B cell (primary cell): ENCODE measurements at regions not wholly inside any gene's neighbourhood (a gene's known extent, or its start where the extent isn't known, plus 50 kb on each side); places are given as distances from the start of the nearest gene placed in this dataset.

Experiments used
- ATAC-seq: fragments of 200-7000 bp; cut with Tn5 transposase; one replicate; pipeline ENCODE4 v1.10.0; 2021; ENCODE audit warnings: low read depth, mild to moderate bottlenecking, moderate number of reproducible peaks, moderate library complexity
- CTCF ChIA-PET: fragments of 350-600 bp; sonication (Branson Sonifier 250); formaldehyde crosslinking; loops from one replicate; lab custom pipeline; 2021; ENCODE audit warnings: antibody characterized with exemption, inconsistent platforms; lab: Charles Lee
- POLR2A ChIA-PET: fragments of 350-600 bp; sonication (Branson Sonifier 250); formaldehyde crosslinking; loops from one replicate; lab custom pipeline; 2021; ENCODE audit warnings: antibody characterized with exemption; lab: Charles Lee
- DNase-seq: peaks from one replicate; pipeline ENCODE4 v3.0.0; 2013
- H2AFZ ChIP-seq: 2 replicates; pipeline ENCODE4 v1.6.1; 2012; ENCODE audit warnings: mild to moderate bottlenecking, low read depth, low read length; ENCODE audit not compliant: insufficient read depth, poor library complexity, severe bottlenecking
- H3K27ac ChIP-seq, 2 donors: 1 replicate in 1 of 2; 2 replicates in 1 of 2; pipeline ENCODE4 v1.5.1; 2012 to 2013; ENCODE audit warnings: low read length in 2 of 2, mild to moderate bottlenecking in 2 of 2, moderate library complexity in 1 of 2
- H3K27me3 ChIP-seq, 4 experiments: fragments of 200-600 bp in 1 of 4; sonication (generic) in 1 of 4; replicated peaks in 1 of 4; 1 replicate in 2 of 4; 2 replicates in 2 of 4; pipeline versions ENCODE4 v1.6.1 to v1.7.0; 2013 to 2016; ENCODE audit warnings: low read length in 3 of 4, mild to moderate bottlenecking in 2 of 4, mixed read lengths in 1 of 4, moderate library complexity in 1 of 4; ENCODE audit not compliant: insufficient read depth in 4 of 4, control insufficient read depth in 3 of 4; ENCODE audit errors: control extremely low read depth in 1 of 4
- H3K36me3 ChIP-seq, 2 experiments: replicated peaks in 1 of 2; 1 replicate in 1 of 2; 2 replicates in 1 of 2; pipeline versions ENCODE4 v1.6.1 to v1.7.1; 2013; ENCODE audit warnings: low read length in 1 of 2; ENCODE audit not compliant: insufficient read depth in 2 of 2, control insufficient read depth in 1 of 2; ENCODE audit errors: control extremely low read depth in 1 of 2, extremely low read depth in 1 of 2
- H3K4me1 ChIP-seq, 2 donors: fragments of 200-600 bp in 1 of 2; sonication (generic) in 1 of 2; 1 replicate in 1 of 2; 2 replicates in 1 of 2; pipeline versions ENCODE4 v1.5.1 to v1.6.1; 2013 to 2017; ENCODE audit warnings: low read length in 2 of 2; ENCODE audit not compliant: control insufficient read depth in 2 of 2, insufficient read depth in 2 of 2
- H3K4me2 ChIP-seq: replicated peaks from 2 replicates; pipeline ENCODE3; 2012; ENCODE audit warnings: mild to moderate bottlenecking, low read depth, low read length; ENCODE audit not compliant: poor library complexity, severe bottlenecking
- H3K4me3 ChIP-seq, 5 experiments: fragments of 200-600 bp in 1 of 5; sonication (generic) in 1 of 5; 1 replicate in 3 of 5; 2 replicates in 2 of 5; pipeline versions ENCODE4 v1.5.1 to v1.7.0; 2011 to 2016; ENCODE audit warnings: low read length in 4 of 5, mild to moderate bottlenecking in 4 of 5, low read depth in 2 of 5, control low read depth in 1 of 5, moderate library complexity in 1 of 5; ENCODE audit not compliant: insufficient read depth in 1 of 5; ENCODE audit errors: control extremely low read depth in 1 of 5, extremely low read depth in 1 of 5
- H3K79me2 ChIP-seq: fragments of 200-600 bp; sonication (generic); one replicate; pipeline ENCODE4 v1.6.0; 2016; ENCODE audit warnings: low read length; ENCODE audit not compliant: control insufficient read depth, insufficient read depth
- H3K9ac ChIP-seq: fragments of 200-600 bp; sonication (generic); 2 replicates; pipeline ENCODE4 v1.6.1; 2017; ENCODE audit warnings: mild to moderate bottlenecking, low read length, moderate library complexity
- H3K9me3 ChIP-seq, 3 donors: one replicate each; pipeline versions ENCODE4 v1.6.1 to v1.7.1; 2013; ENCODE audit warnings: low read length in 2 of 3; ENCODE audit not compliant: control insufficient read depth in 2 of 3, insufficient read depth in 1 of 3; ENCODE audit errors: control extremely low read depth in 1 of 3
- H4K20me1 ChIP-seq: 2 replicates; pipeline ENCODE4 v1.6.0; 2012; ENCODE audit warnings: mild to moderate bottlenecking, low read length; ENCODE audit not compliant: insufficient read depth, control insufficient read depth, poor library complexity, severe bottlenecking
- H3K27ac Mint-ChIP-seq: one replicate; pipeline ENCODE4 v1.8.0; 2021; ENCODE audit warnings: mixed read lengths
- H3K27me3 Mint-ChIP-seq: one replicate; pipeline ENCODE4 v1.8.0; 2021; ENCODE audit warnings: mixed read lengths
- H3K4me1 Mint-ChIP-seq: one replicate; pipeline ENCODE4 v1.8.0; 2021; ENCODE audit warnings: mixed read lengths
- H3K4me3 Mint-ChIP-seq: one replicate; pipeline ENCODE4 v1.8.0; 2021; ENCODE audit warnings: mixed read lengths
- H3K9me3 Mint-ChIP-seq: one replicate; pipeline ENCODE4 v1.8.0; 2022; ENCODE audit warnings: mixed read lengths; ENCODE audit not compliant: insufficient read depth
- EZH2 ChIP-seq: IDR thresholded peaks from 2 replicates; pipeline ENCODE4 v1.6.1; 2012; ENCODE audit warnings: borderline replicate concordance, low read depth, mild to moderate bottlenecking, moderate library complexity, low read length; ENCODE audit not compliant: insufficient read depth, poor library complexity, severe bottlenecking
- WGBS: methylation state at CpG from one replicate; pipeline ENCODE4 v1.1.5; 2013; ENCODE audit warnings: missing lambda C conversion rate; ENCODE audit not compliant: insufficient coverage; 5-methylcytosine and 5-hydroxymethylcytosine counted together
- intact Hi-C: fragments of 100-400 bp; cut with micrococcal nuclease; formaldehyde crosslinking; loops from one replicate; pipeline ENCODE4 v1.10.0; 2022
- TF ChIP-seq, protein P1 (sequence below): fragments of 200-600 bp; IDR thresholded peaks from one replicate; pipeline ENCODE4 v1.8.0; 2022; ENCODE audit warnings: antibody characterized with exemption, mild to moderate bottlenecking

DNA sequence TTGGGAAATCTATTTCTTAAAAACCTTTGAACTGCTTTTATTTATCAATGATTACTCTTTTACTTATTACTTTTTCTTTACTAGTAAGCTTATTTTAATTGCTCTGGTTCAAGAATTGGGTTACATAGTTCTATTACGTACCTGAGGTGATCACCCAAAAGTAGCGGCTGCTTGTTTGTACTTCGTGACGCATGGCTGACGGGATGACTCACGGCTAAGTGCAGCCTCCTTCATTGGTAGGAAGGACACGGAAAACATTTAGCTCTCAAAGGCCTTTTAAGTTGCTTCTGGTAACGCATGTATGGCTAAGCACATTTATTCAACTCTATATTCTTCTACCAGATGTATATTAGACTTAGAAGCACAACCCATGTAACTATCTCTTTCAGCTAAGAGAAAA lies 285.8 kb upstream of the SP4 start:
- Mint-ChIP-seq H3K9me3 (no peaks in the 10 kb centered on the region), H3K4me3 (no peak overlapping the region), H3K4me1 (no peaks in the 10 kb centered on the region), H3K27ac (no peak overlapping the region), H3K27me3 (no peaks in the 10 kb centered on the region)
- ATAC-seq (no peak), DNase-seq (no peak)
- Histone ChIP-seq H3K27me3 (no peaks in the 10 kb centered on the region), H3K27ac (no peak overlapping the region), H4K20me1 (no peaks in the 10 kb centered on the region), H3K36me3 (no peaks in the 10 kb centered on the region), H3K4me3 (no peak overlapping the region), H3K4me1 (no peaks in the 10 kb centered on the region), H3K9ac (no peak overlapping the region), H3K4me2 (no peak overlapping the region), H3K9me3 (no peaks in the 10 kb centered on the region), H2AFZ (no peak overlapping the region), H3K79me2 (no peaks in the 10 kb centered on the region)
- CTCF ChIA-PET: no interaction called here
- TF ChIP-seq, protein P1, sequence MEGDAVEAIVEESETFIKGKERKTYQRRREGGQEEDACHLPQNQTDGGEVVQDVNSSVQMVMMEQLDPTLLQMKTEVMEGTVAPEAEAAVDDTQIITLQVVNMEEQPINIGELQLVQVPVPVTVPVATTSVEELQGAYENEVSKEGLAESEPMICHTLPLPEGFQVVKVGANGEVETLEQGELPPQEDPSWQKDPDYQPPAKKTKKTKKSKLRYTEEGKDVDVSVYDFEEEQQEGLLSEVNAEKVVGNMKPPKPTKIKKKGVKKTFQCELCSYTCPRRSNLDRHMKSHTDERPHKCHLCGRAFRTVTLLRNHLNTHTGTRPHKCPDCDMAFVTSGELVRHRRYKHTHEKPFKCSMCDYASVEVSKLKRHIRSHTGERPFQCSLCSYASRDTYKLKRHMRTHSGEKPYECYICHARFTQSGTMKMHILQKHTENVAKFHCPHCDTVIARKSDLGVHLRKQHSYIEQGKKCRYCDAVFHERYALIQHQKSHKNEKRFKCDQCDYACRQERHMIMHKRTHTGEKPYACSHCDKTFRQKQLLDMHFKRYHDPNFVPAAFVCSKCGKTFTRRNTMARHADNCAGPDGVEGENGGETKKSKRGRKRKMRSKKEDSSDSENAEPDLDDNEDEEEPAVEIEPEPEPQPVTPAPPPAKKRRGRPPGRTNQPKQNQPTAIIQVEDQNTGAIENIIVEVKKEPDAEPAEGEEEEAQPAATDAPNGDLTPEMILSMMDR: no peak
- TF ChIP-seq EZH2: no peak
- intact Hi-C loops: no loop called here
- POLR2A ChIA-PET: no interaction called here
- 95% methylated on average over 5 of the region's 8 CpGs for WGBS

DNA sequence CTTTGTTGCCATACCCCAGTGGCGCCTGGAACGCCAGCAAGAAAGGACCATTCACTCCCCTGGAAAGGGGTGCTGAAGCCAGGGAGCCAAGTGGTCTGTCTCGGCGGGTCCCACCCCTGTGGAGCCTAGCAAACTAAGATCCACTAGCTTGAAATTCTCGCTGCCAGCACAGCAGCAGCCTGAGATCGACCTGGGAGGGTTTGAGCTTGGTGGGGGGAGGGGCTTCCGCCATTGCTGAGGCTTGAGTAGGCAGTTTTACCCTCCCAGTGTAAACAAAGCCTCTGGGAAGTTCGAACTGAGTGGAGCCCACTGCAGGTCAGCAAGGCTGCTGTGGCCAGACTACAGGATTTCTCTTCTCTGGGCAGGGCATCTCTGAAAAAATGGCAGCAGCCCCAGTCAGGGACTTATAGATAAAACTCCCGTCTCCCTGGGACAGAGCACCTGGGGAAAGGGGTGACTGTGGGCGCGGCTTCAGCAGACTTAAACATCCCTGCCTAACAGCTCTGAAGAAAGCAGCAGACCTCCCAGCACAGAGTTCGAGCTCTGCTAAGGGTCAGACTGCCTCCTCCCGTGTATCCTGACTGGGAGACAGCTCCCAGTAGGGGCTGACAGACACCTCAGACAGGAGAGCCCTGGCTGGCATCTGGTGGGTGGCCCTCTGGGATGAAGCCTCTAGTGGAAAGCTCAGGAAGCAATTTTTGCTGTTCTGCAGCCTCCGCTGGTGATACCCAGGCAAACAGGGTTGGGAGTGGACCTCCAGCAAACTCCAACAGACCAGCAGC lies 281.1 kb upstream of the SP4 start:
- H3K4me3 Mint-ChIP-seq: no peak overlapping the region
- Histone ChIP-seq H4K20me1 (no peaks in the 10 kb centered on the region), H2AFZ (no peak overlapping the region), H3K27ac (no peak overlapping the region), H3K4me3 (no peak overlapping the region), H3K4me2 (no peak overlapping the region), H3K4me1 (no peaks in the 10 kb centered on the region), H3K9me3 (no peaks in the 10 kb centered on the region), H3K9ac (no peak overlapping the region), H3K36me3 (no peaks in the 10 kb centered on the region), H3K79me2 (no peaks in the 10 kb centered on the region), H3K27me3 (peaks cover 0 to 3% (median 0%) of the 10 kb centered on the region in 4 experiments)
- DNase-seq: no peak
- intact Hi-C loops: no loop called here
- POLR2A ChIA-PET: no interaction called here
- WGBS: 86% methylated on average over 13 of the region's 14 CpGs
- no peaks in the 10 kb centered on the region for H3K9me3 Mint-ChIP-seq
- TF ChIP-seq, protein P1: no peak
- TF ChIP-seq EZH2: no peak
- H3K27ac Mint-ChIP-seq: no peak overlapping the region
- no peak for ATAC-seq
- peaks cover 9% of the 10 kb centered on the region for H3K27me3 Mint-ChIP-seq
- no peaks in the 10 kb centered on the region for H3K4me1 Mint-ChIP-seq
- CTCF ChIA-PET: no interaction called here
